Thyroid gland (tissue), 4 donors: ENCODE measurements at regions not wholly inside any gene's neighbourhood (a gene's known extent, or its start where the extent isn't known, plus 50 kb on each side); places are given as distances from the start of the nearest gene placed in this dataset.

Experiments used
- DNase-seq, 2 donors: peaks; one replicate each; pipeline ENCODE4 v3.0.0-alpha.2; 2019
- H3K27ac ChIP-seq, 3 donors: fragments of 200-600 bp; sonication (generic); 1 replicate in 2 of 3; 2 replicates in 1 of 3; pipeline ENCODE4 v1.5.1; 2016 to 2019; ENCODE audit warnings: mild to moderate bottlenecking in 1 of 3, moderate library complexity in 1 of 3
- H3K27me3 ChIP-seq: fragments of 200-600 bp; sonication (generic); one replicate; pipeline ENCODE4 v1.5.1; 2019
- H3K36me3 ChIP-seq, 2 donors: fragments of 200-600 bp; sonication (generic); one replicate each; pipeline ENCODE4 v1.5.1; 2016 to 2019
- H3K4me1 ChIP-seq, 2 donors: fragments of 200-600 bp; sonication (generic); one replicate each; pipeline ENCODE4 v1.5.1; 2017 to 2019
- H3K4me3 ChIP-seq, 3 donors: fragments of 200-600 bp; sonication (generic); replicated peaks in 1 of 3; 1 replicate in 2 of 3; 2 replicates in 1 of 3; pipeline ENCODE4 v1.5.1; 2016; ENCODE audit warnings: mild to moderate bottlenecking in 1 of 3
- H3K9me3 ChIP-seq: fragments of 200-600 bp; sonication (generic); one replicate; pipeline ENCODE4 v1.5.1; 2017
- CTCF ChIP-seq, 6 experiments: fragments of 200-600 bp in 3 of 6; fragments of 450-650 bp in 3 of 6; sonication (generic) in 3 of 6; IDR thresholded peaks; one replicate each; pipeline ENCODE4 v1.5.1; 2016 to 2019; ENCODE audit warnings: antibody characterized with exemption in 6 of 6, mild to moderate bottlenecking in 2 of 6, inconsistent platforms in 1 of 6, moderate library complexity in 1 of 6
- POLR2A ChIP-seq, 2 donors: fragments of 450-650 bp; IDR thresholded peaks; one replicate each; pipeline ENCODE4 v1.6.1; 2017; ENCODE audit warnings: antibody characterized with exemption in 2 of 2, mild to moderate bottlenecking in 2 of 2, moderate library complexity in 1 of 2
- WGBS, 2 donors: methylation state at CpG; one replicate each; pipeline ENCODE4 v1.1.5; 2017; 5-methylcytosine and 5-hydroxymethylcytosine counted together
- intact Hi-C: fragments of 100-400 bp; cut with DNase I; formaldehyde crosslinking; loops from one replicate; pipeline ENCODE4 v1.15.1; 2023

- no peaks in the 10 kb centered on the region for H3K4me1 ChIP-seq
- H3K9me3 ChIP-seq = no peaks in the 10 kb centered on the region
- intact Hi-C loops = no loop called here
- no peak for DNase-seq
- no peaks in the 10 kb centered on the region for H3K27me3 ChIP-seq
- 81 to 82% methylated on average over 1 of the region's 1 CpG for WGBS, 2 donors
- no peak overlapping the region for H3K27ac ChIP-seq
- H3K4me3 ChIP-seq = no peak overlapping the region
- TF ChIP-seq CTCF (IDR thresholded peaks at IDR 0.05) (no peak), POLR2A (IDR thresholded peaks at IDR 0.05) (no peak)
- no peaks in the 10 kb centered on the region for H3K36me3 ChIP-seq
These were observed 99.0 kb upstream of the FIGN start for GRCh38 chr2:163834841-163835240.

- no peak for DNase-seq
- no peak for TF ChIP-seq CTCF (IDR thresholded peaks at IDR 0.05)
- TF ChIP-seq POLR2A (IDR thresholded peaks at IDR 0.05) = no peak
These were observed 98.4 kb upstream of the FIGN start for GRCh38 chr2:163834221-163834620.

GRCh38 chr2:163828771-163829170, 93.0 kb upstream of the FIGN start:
- intact Hi-C loops = no loop called here
- Histone ChIP-seq H3K36me3 (no peaks in the 10 kb centered on the region), H3K9me3 (no peaks in the 10 kb centered on the region), H3K27me3 (no peaks in the 10 kb centered on the region), H3K4me3 (no peak overlapping the region), H3K27ac (no peak overlapping the region), H3K4me1 (no peaks in the 10 kb centered on the region)
- no peak for DNase-seq
- no peak for TF ChIP-seq CTCF (IDR thresholded peaks at IDR 0.05)
- TF ChIP-seq POLR2A (IDR thresholded peaks at IDR 0.05) = no peak
- 86 to 93% methylated on average over 3 of the region's 3 CpGs for WGBS, 2 donors

More at GRCh38 chr2:163834221-163834620, 98.4 kb upstream of the FIGN start:
- Histone ChIP-seq H3K4me1 (no peaks in the 10 kb centered on the region), H3K27me3 (no peaks in the 10 kb centered on the region), H3K36me3 (no peaks in the 10 kb centered on the region), H3K4me3 (no peak overlapping the region), H3K9me3 (no peaks in the 10 kb centered on the region), H3K27ac (no peak overlapping the region)
- intact Hi-C loops = no loop called here

- Histone ChIP-seq H3K27me3 (no peaks in the 10 kb centered on the region), H3K4me1 (no peaks in the 10 kb centered on the region), H3K4me3 (no peak overlapping the region), H3K36me3 (no peaks in the 10 kb centered on the region), H3K9me3 (no peaks in the 10 kb centered on the region), H3K27ac (no peak overlapping the region)
- DNase-seq = no peak
- intact Hi-C loops = no loop called here
- TF ChIP-seq POLR2A (IDR thresholded peaks at IDR 0.05) (no peak), CTCF (IDR thresholded peaks at IDR 0.05) (no peak)
These were observed 86.2 kb upstream of the FIGN start for GRCh38 chr2:163822033-163822432.

GRCh38 chr2:163812926-163813520, 77.2 kb upstream of the FIGN start:
- H3K36me3 ChIP-seq = no peaks in the 10 kb centered on the region

More at GRCh38 chr2:163812926-163813520, 77.2 kb upstream of the FIGN start:
- H3K4me3 ChIP-seq = no peak overlapping the region
- TF ChIP-seq CTCF (IDR thresholded peaks at IDR 0.05) = no peak
- no peak for TF ChIP-seq POLR2A (IDR thresholded peaks at IDR 0.05)
- intact Hi-C loops = no loop called here
- WGBS, 2 donors = 76 to 81% methylated on average over 1 of the region's 1 CpG
- no peaks in the 10 kb centered on the region for H3K9me3 ChIP-seq
- H3K27ac ChIP-seq = no peak overlapping the region
- no peak for DNase-seq
- no peaks in the 10 kb centered on the region for H3K27me3 ChIP-seq
- H3K4me1 ChIP-seq = no peaks in the 10 kb centered on the region
